IMR-90 (cell line): ENCODE measurements at regions not wholly inside any gene's neighbourhood (a gene's known extent, or its start where the extent isn't known, plus 50 kb on each side); places are given as distances from the start of the nearest gene placed in this dataset.

Experiments used
- ATAC-seq: fragments of 200-7000 bp; cut with Tn5 transposase; 2 replicates; pipeline ENCODE4 v1.9.1; 2020; ENCODE audit warnings: low read depth, mild to moderate bottlenecking, moderate library complexity
- BruUV-seq: library from RNA; stranded (reverse); fragments of 400-500 nt; replicated peaks from 2 replicates; lab custom pipeline; 2021; lab: Mats Ljungman, UMichigan
- CTCF ChIA-PET: fragments of 300-600 bp; formaldehyde crosslinking; extraction: SDS; loops from one replicate; lab custom pipeline; 2021; ENCODE audit warnings: antibody characterized with exemption; lab: Yijun Ruan, JAX
- POLR2A ChIA-PET: fragments of 300-600 bp; sonication (Branson Sonifier 250); formaldehyde crosslinking; loops from one replicate; lab custom pipeline; 2022; ENCODE audit warnings: antibody characterized with exemption; ENCODE audit not compliant: unreplicated experiment; lab: Charles Lee
- DNase-seq: peaks from one replicate; pipeline ENCODE4 v3.0.0; 2013
- H2AFZ ChIP-seq: replicated peaks from 2 replicates; pipeline ENCODE3; 2013; ENCODE audit warnings: low read length, mild to moderate bottlenecking; ENCODE audit not compliant: poor library complexity
- H2AK5ac ChIP-seq: 2 replicates; pipeline ENCODE4 v1.6.1; 2013; ENCODE audit warnings: low read depth, low read length, inconsistent platforms
- H2AK9ac ChIP-seq: replicated peaks from 2 replicates; pipeline ENCODE3; 2013; ENCODE audit warnings: mild to moderate bottlenecking, low read depth, low read length, moderate library complexity; ENCODE audit not compliant: poor library complexity
- H2BK120ac ChIP-seq: 2 replicates; pipeline ENCODE4 v1.6.1; 2013; ENCODE audit warnings: low read depth, low read length, inconsistent platforms
- H2BK15ac ChIP-seq: 3 replicates; pipeline ENCODE4 v1.6.1; 2013; ENCODE audit warnings: low read depth, low read length, inconsistent platforms
- H2BK20ac ChIP-seq: 2 replicates; pipeline ENCODE4 v1.6.1; 2013; ENCODE audit warnings: low read depth, mild to moderate bottlenecking, inconsistent platforms, low read length, moderate library complexity
- H2BK5ac ChIP-seq: 2 replicates; pipeline ENCODE4 v1.6.1; 2013; ENCODE audit warnings: mild to moderate bottlenecking, low read depth, low read length, inconsistent platforms; ENCODE audit not compliant: poor library complexity, severe bottlenecking
- H3K14ac ChIP-seq: replicated peaks from 2 replicates; pipeline ENCODE4 v1.6.1; 2013; ENCODE audit warnings: low read depth, low read length, inconsistent platforms
- H3K18ac ChIP-seq: 2 replicates; pipeline ENCODE4 v1.6.1; 2013; ENCODE audit warnings: low read depth, low read length, control low read depth
- H3K23ac ChIP-seq: 2 replicates; pipeline ENCODE4 v1.6.1; 2013; ENCODE audit warnings: low read depth, low read length, inconsistent platforms
- H3K27ac ChIP-seq: 2 replicates; pipeline ENCODE4 v1.5.1; 2013; ENCODE audit warnings: mild to moderate bottlenecking, control low read depth, low read length; ENCODE audit not compliant: insufficient read depth
- H3K27me3 ChIP-seq: 2 replicates; pipeline ENCODE4 v1.6.1; 2013; ENCODE audit warnings: low read length; ENCODE audit not compliant: control insufficient read depth, insufficient read depth
- H3K36me3 ChIP-seq: 2 replicates; pipeline ENCODE4 v1.6.1; 2013; ENCODE audit warnings: low read length, mixed read lengths; ENCODE audit not compliant: control insufficient read depth, insufficient read depth
- H3K4ac ChIP-seq: 2 replicates; pipeline ENCODE4 v1.6.1; 2013; ENCODE audit warnings: low read depth, low read length, inconsistent platforms
- H3K4me1 ChIP-seq: 2 replicates; pipeline ENCODE4 v1.6.1; 2013; ENCODE audit warnings: low read length, mixed read lengths; ENCODE audit not compliant: control insufficient read depth, insufficient read depth
- H3K4me2 ChIP-seq: 2 replicates; pipeline ENCODE4 v1.6.1; 2013; ENCODE audit warnings: low read depth, mild to moderate bottlenecking, control low read depth, low read length, moderate library complexity
- H3K4me3 ChIP-seq: 2 replicates; pipeline ENCODE4 v1.5.1; 2013; ENCODE audit warnings: low read depth, mild to moderate bottlenecking, control low read depth, low read length, moderate library complexity; ENCODE audit not compliant: insufficient read depth
- H3K56ac ChIP-seq: 2 replicates; pipeline ENCODE4 v1.6.1; 2013; ENCODE audit warnings: low read length, inconsistent platforms; ENCODE audit not compliant: insufficient read depth; ENCODE audit errors: extremely low read depth
- H3K79me1 ChIP-seq, 2 experiments: 2 replicates each; pipeline ENCODE4 v1.6.1; 2013; ENCODE audit warnings: low read length in 2 of 2, inconsistent platforms in 1 of 2, low read depth in 1 of 2
- H3K9ac ChIP-seq: 2 replicates; pipeline ENCODE4 v1.6.1; 2013; ENCODE audit warnings: low read depth, low read length, control low read depth
- H3K9me1 ChIP-seq: 2 replicates; pipeline ENCODE4 v1.6.1; 2013; ENCODE audit warnings: low read length, inconsistent platforms; ENCODE audit not compliant: insufficient read depth
- H3K9me3 ChIP-seq: 2 replicates; pipeline ENCODE4 v1.6.1; 2013; ENCODE audit warnings: low read length; ENCODE audit not compliant: control insufficient read depth, insufficient read depth
- H4K20me1 ChIP-seq: 2 replicates; pipeline ENCODE4 v1.6.1; 2013; ENCODE audit warnings: low read length, inconsistent platforms; ENCODE audit not compliant: insufficient read depth
- H4K5ac ChIP-seq: 2 replicates; pipeline ENCODE4 v1.6.1; 2013; ENCODE audit warnings: mild to moderate bottlenecking, low read depth, low read length, control low read depth
- H4K8ac ChIP-seq, 2 experiments: 2 replicates each; pipeline ENCODE4 v1.6.1; 2013; ENCODE audit warnings: low read depth in 2 of 2, low read length in 2 of 2, control low read depth in 1 of 2, inconsistent platforms in 1 of 2
- H4K91ac ChIP-seq: 2 replicates; pipeline ENCODE4 v1.6.1; 2013; ENCODE audit warnings: low read depth, low read length, inconsistent platforms; ENCODE audit not compliant: insufficient read depth
- BHLHE40 ChIP-seq: fragments of 150-350 bp; IDR thresholded peaks from 2 replicates; pipeline ENCODE4 v1.6.1; 2016; ENCODE audit warnings: mild to moderate bottlenecking, low read depth, low read length
- CEBPB ChIP-seq: IDR thresholded peaks from 2 replicates; pipeline ENCODE4 v1.6.1; 2012; ENCODE audit warnings: low read depth, low read length, improper control_type of control experiment
- CHD1 ChIP-seq: IDR thresholded peaks from 2 replicates; pipeline ENCODE4 v1.6.1; 2012; ENCODE audit warnings: low read depth, low read length, improper control_type of control experiment
- MAFK ChIP-seq: IDR thresholded peaks from 2 replicates; pipeline ENCODE4 v1.6.1; 2012; ENCODE audit warnings: low read depth, low read length, improper control_type of control experiment
- MAZ ChIP-seq: IDR thresholded peaks from 2 replicates; pipeline ENCODE4 v1.6.1; 2012; ENCODE audit warnings: low read depth, mild to moderate bottlenecking, low read length, improper control_type of control experiment, moderate library complexity, borderline replicate concordance
- MXI1 ChIP-seq: IDR thresholded peaks from 2 replicates; pipeline ENCODE4 v1.6.1; 2012; ENCODE audit warnings: low read depth, mild to moderate bottlenecking, low read length, moderate library complexity, borderline replicate concordance
- NFE2L2 ChIP-seq: fragments of 150-350 bp; IDR thresholded peaks from 2 replicates; pipeline ENCODE4 v1.6.1; 2016; ENCODE audit warnings: low read depth, mild to moderate bottlenecking, low read length
- POLR2A ChIP-seq: IDR thresholded peaks from 2 replicates; pipeline ENCODE4 v1.6.1; 2012; ENCODE audit warnings: mild to moderate bottlenecking, low read depth, low read length
- RAD21 ChIP-seq: IDR thresholded peaks from 2 replicates; pipeline ENCODE4 v1.6.1; 2012; ENCODE audit warnings: low read length, improper control_type of control experiment
- RCOR1 ChIP-seq: IDR thresholded peaks from 2 replicates; pipeline ENCODE4 v1.6.1; 2012; ENCODE audit warnings: mild to moderate bottlenecking, low read length, improper control_type of control experiment; ENCODE audit not compliant: insufficient replicate concordance
- RFX5 ChIP-seq: IDR thresholded peaks from 2 replicates; pipeline ENCODE4 v1.8.0; 2012; ENCODE audit warnings: low read depth, mild to moderate bottlenecking, low read length, moderate library complexity
- WGBS, 2 experiments: methylation state at CpG; one replicate each; pipeline versions ENCODE4 v1.1.5 to v1.1.7; 2013; ENCODE audit warnings: missing lambda C conversion rate in 2 of 2; ENCODE audit not compliant: insufficient read length in 1 of 2; ENCODE audit errors: extremely low coverage in 2 of 2; 5-methylcytosine and 5-hydroxymethylcytosine counted together
- dilution Hi-C: fragments of 300-500 bp; cut with HindIII; formaldehyde crosslinking; loops from one replicate; pipeline ENCODE4 v1.14.3; 2018; ENCODE audit warnings: low sequenced_read_pairs; ENCODE audit not compliant: unreplicated experiment
- in situ Hi-C: fragments of 300-500 bp; cut with MboI; formaldehyde crosslinking; loops from 3 replicates; pipeline ENCODE4 v1.14.3; 2019; ENCODE audit warnings: low sequenced_read_pairs, inconsistent platforms, mixed read lengths
- intact Hi-C: fragments of 100-400 bp; cut with micrococcal nuclease; formaldehyde crosslinking; loops from 2 replicates; pipeline ENCODE4 v1.10.0; 2022
- TF ChIP-seq, protein P1 (sequence below): conservative IDR thresholded peaks from 2 replicates; pipeline ENCODE4 v1.5.1; 2012; ENCODE audit warnings: mild to moderate bottlenecking, low read depth, low read length, improper control_type of control experiment
- TF ChIP-seq, protein P2 (sequence below): fragments of 150-350 bp; IDR thresholded peaks from 2 replicates; pipeline ENCODE4 v1.6.1; 2017; ENCODE audit warnings: mild to moderate bottlenecking, antibody characterized with exemption, low read length, low read depth

DNA sequence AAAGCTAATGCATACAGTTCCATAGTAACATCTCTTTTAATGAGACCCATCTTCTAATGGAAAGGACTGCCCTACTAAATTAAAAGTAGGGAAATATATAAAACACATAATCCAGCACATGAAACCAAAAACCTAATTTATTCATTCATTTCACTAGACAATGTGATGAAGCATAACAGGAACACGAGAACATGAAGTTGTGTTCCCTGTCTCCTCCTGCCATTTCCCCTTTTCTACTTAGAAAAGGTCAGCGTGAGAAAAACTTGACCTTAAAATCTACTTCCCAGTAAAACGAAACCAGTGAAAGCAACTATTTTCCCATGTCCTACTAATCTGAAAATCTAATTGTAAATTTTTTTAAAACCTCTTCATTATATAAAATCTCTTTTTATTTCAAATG lies 847.5 kb downstream of the TLE1 start:
- TF ChIP-seq MAZ (no peak), RFX5 (no peak), POLR2A (no peak), BHLHE40 (no peak), MAFK (no peak), MXI1 (no peak), NFE2L2 (no peak), RCOR1 (no peak), CEBPB (no peak), RAD21 (no peak), CHD1 (no peak)
- TF ChIP-seq, protein P1, sequence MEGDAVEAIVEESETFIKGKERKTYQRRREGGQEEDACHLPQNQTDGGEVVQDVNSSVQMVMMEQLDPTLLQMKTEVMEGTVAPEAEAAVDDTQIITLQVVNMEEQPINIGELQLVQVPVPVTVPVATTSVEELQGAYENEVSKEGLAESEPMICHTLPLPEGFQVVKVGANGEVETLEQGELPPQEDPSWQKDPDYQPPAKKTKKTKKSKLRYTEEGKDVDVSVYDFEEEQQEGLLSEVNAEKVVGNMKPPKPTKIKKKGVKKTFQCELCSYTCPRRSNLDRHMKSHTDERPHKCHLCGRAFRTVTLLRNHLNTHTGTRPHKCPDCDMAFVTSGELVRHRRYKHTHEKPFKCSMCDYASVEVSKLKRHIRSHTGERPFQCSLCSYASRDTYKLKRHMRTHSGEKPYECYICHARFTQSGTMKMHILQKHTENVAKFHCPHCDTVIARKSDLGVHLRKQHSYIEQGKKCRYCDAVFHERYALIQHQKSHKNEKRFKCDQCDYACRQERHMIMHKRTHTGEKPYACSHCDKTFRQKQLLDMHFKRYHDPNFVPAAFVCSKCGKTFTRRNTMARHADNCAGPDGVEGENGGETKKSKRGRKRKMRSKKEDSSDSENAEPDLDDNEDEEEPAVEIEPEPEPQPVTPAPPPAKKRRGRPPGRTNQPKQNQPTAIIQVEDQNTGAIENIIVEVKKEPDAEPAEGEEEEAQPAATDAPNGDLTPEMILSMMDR: no peak
- TF ChIP-seq, protein P2, sequence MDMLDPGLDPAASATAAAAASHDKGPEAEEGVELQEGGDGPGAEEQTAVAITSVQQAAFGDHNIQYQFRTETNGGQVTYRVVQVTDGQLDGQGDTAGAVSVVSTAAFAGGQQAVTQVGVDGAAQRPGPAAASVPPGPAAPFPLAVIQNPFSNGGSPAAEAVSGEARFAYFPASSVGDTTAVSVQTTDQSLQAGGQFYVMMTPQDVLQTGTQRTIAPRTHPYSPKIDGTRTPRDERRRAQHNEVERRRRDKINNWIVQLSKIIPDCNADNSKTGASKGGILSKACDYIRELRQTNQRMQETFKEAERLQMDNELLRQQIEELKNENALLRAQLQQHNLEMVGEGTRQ: no peak
- BruUV-seq: no TSS peak
- Histone ChIP-seq H4K5ac (no peak overlapping the region), H4K20me1 (no peaks in the 10 kb centered on the region), H2AK9ac (no peak overlapping the region), H3K4me2 (no peak overlapping the region), H3K9me1 (no peaks in the 10 kb centered on the region; the same call in 1 of the 2 replicates), H3K27me3 (no peaks in the 10 kb centered on the region), H3K36me3 (no peaks in the 10 kb centered on the region), H3K27ac (no peak overlapping the region), H3K9me3 (no peaks in the 10 kb centered on the region), H3K14ac (no peak overlapping the region), H3K4me3 (no peak overlapping the region), H3K18ac (no peak overlapping the region), H2BK15ac (no peak overlapping the region), H3K79me1 (no peaks in the 10 kb centered on the region), H2BK5ac (no peak overlapping the region), H3K23ac (no peak overlapping the region), H3K9ac (no peak overlapping the region), H3K4me1 (no peaks in the 10 kb centered on the region), H2AK5ac (no peak overlapping the region), H2BK20ac (no peak overlapping the region), H4K91ac (no peak overlapping the region), H4K8ac (no peak overlapping the region), H3K56ac (no peak overlapping the region), H2BK120ac (no peak overlapping the region), H2AFZ (no peak overlapping the region), H3K4ac (no peak overlapping the region)
- WGBS, 2 experiments: no CpG with 5 or more reads among the region's 3 CpGs
- CTCF ChIA-PET: interaction anchor here (0.6 kb wide), 2 partner anchors 612 to 732 kb away, joined by 3 read pairs; no protein-coding TSS in a partner anchor
- ATAC-seq (no peak), DNase-seq (no peak)
- in situ Hi-C loops: no loop called here
- intact Hi-C loops: no loop called here
- POLR2A ChIA-PET: no interaction called here
- dilution Hi-C loops: no loop called here
